ENCODE measurements at regions not wholly inside any gene's neighbourhood (a gene's known extent, or its start where the extent isn't known, plus 50 kb on each side); places are given as distances from the start of the nearest gene placed in this dataset.

DNA sequence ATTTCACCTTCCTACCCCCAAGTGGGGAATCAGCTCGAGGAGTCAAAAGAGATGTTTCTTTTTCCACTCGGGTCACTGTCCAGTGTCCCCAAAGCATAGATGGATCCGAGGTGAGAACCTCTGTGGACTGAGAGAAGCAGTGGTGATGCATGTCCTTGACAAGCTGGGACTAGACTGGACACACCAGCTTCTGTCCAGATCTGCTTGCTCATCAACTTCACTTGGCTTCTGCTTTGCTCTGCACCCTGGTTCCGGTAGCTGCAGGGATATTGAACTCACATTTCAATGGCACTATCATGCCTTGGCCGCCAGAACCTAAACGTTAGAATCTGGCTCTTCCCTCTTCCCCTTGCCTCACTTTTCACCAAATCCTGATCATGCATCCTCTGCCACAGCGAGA lies 50.3 kb upstream of the CXCL12 start:
- TF ChIP-seq FOXK2 (conservative IDR thresholded peaks at IDR 0.05 in 1 of 2, IDR thresholded peaks at IDR 0.05 in 1 of 2; ENCODE audit: low read depth in 2 of 2): no peak
- no peak for TF ChIP-seq POLR2AphosphoS5 (IDR thresholded peaks at IDR 0.05; ENCODE audit: control insufficient read depth, insufficient read depth, low read depth, low read length)
- TF ChIP-seq U2AF1 (optimal IDR thresholded peaks at IDR 0.05; ENCODE audit: low read depth, low read length): no peak
- TF ChIP-seq, protein P1, sequence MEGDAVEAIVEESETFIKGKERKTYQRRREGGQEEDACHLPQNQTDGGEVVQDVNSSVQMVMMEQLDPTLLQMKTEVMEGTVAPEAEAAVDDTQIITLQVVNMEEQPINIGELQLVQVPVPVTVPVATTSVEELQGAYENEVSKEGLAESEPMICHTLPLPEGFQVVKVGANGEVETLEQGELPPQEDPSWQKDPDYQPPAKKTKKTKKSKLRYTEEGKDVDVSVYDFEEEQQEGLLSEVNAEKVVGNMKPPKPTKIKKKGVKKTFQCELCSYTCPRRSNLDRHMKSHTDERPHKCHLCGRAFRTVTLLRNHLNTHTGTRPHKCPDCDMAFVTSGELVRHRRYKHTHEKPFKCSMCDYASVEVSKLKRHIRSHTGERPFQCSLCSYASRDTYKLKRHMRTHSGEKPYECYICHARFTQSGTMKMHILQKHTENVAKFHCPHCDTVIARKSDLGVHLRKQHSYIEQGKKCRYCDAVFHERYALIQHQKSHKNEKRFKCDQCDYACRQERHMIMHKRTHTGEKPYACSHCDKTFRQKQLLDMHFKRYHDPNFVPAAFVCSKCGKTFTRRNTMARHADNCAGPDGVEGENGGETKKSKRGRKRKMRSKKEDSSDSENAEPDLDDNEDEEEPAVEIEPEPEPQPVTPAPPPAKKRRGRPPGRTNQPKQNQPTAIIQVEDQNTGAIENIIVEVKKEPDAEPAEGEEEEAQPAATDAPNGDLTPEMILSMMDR (IDR thresholded peaks at IDR 0.05 in 2 of 3, conservative IDR thresholded peaks at IDR 0.05 in 1 of 3; ENCODE audit: insufficient read depth in 2 of 3, low read depth in 1 of 3, low read length in 3 of 3): no peak
- no peak for TF ChIP-seq EZH2 (IDR thresholded peaks at IDR 0.05; ENCODE audit: borderline replicate concordance, low read depth, low read length)
- TF ChIP-seq SREBF2 (CRISPR knock-in tag; IDR thresholded peaks at IDR 0.05): no peak
- TF ChIP-seq, protein P2, sequence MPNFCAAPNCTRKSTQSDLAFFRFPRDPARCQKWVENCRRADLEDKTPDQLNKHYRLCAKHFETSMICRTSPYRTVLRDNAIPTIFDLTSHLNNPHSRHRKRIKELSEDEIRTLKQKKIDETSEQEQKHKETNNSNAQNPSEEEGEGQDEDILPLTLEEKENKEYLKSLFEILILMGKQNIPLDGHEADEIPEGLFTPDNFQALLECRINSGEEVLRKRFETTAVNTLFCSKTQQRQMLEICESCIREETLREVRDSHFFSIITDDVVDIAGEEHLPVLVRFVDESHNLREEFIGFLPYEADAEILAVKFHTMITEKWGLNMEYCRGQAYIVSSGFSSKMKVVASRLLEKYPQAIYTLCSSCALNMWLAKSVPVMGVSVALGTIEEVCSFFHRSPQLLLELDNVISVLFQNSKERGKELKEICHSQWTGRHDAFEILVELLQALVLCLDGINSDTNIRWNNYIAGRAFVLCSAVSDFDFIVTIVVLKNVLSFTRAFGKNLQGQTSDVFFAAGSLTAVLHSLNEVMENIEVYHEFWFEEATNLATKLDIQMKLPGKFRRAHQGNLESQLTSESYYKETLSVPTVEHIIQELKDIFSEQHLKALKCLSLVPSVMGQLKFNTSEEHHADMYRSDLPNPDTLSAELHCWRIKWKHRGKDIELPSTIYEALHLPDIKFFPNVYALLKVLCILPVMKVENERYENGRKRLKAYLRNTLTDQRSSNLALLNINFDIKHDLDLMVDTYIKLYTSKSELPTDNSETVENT (CRISPR knock-in tag; IDR thresholded peaks at IDR 0.05): no peak
- TF ChIP-seq, protein P3, sequence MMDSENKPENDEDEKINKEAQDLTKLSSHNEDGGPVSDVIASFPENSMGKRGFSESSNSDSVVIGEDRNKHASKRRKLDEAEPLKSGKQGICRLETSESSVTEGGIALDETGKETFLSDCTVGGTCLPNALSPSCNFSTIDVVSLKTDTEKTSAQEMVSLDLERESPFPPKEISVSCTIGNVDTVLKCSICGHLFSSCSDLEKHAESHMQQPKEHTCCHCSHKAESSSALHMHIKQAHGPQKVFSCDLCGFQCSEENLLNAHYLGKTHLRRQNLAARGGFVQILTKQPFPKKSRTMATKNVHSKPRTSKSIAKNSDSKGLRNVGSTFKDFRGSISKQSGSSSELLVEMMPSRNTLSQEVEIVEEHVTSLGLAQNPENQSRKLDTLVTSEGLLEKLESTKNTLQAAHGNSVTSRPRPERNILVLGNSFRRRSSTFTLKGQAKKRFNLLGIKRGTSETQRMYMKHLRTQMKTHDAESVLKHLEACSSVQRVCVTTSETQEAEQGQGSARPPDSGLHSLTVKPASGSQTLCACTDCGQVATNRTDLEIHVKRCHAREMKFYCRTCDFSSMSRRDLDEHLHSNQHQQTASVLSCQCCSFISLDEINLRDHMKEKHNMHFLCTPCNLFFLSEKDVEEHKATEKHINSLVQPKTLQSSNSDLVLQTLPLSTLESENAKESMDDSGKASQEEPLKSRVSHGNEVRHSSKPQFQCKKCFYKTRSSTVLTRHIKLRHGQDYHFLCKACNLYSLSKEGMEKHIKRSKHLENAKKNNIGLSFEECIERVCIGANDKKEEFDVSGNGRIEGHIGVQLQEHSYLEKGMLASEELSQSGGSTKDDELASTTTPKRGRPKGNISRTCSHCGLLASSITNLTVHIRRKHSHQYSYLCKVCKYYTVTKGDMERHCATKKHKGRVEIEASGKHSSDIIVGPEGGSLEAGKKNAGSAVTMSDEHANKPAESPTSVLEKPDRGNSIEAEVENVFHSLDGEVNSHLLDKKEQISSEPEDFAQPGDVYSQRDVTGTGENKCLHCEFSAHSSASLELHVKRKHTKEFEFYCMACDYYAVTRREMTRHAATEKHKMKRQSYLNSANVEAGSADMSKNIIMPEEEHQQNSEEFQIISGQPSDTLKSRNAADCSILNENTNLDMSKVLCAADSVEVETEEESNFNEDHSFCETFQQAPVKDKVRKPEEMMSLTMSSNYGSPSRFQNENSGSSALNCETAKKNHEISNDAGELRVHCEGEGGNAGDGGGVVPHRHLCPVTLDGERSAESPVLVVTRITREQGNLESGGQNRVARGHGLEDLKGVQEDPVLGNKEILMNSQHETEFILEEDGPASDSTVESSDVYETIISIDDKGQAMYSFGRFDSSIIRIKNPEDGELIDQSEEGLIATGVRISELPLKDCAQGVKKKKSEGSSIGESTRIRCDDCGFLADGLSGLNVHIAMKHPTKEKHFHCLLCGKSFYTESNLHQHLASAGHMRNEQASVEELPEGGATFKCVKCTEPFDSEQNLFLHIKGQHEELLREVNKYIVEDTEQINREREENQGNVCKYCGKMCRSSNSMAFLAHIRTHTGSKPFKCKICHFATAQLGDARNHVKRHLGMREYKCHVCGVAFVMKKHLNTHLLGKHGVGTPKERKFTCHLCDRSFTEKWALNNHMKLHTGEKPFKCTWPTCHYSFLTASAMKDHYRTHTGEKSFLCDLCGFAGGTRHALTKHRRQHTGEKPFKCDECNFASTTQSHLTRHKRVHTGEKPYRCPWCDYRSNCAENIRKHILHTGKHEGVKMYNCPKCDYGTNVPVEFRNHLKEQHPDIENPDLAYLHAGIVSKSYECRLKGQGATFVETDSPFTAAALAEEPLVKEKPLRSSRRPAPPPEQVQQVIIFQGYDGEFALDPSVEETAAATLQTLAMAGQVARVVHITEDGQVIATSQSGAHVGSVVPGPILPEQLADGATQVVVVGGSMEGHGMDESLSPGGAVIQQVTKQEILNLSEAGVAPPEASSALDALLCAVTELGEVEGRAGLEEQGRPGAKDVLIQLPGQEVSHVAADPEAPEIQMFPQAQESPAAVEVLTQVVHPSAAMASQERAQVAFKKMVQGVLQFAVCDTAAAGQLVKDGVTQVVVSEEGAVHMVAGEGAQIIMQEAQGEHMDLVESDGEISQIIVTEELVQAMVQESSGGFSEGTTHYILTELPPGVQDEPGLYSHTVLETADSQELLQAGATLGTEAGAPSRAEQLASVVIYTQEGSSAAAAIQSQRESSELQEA (IDR thresholded peaks at IDR 0.05; ENCODE audit: low read depth): no peak
- TF ChIP-seq NCOA2 (IDR thresholded peaks at IDR 0.05; ENCODE audit: partially characterized antibody in 2 of 2): no peak
- TF ChIP-seq CREB1 (IDR thresholded peaks at IDR 0.05): no peak
- no peak for TF ChIP-seq CREB1 (CRISPR knock-in tag; IDR thresholded peaks at IDR 0.05)

All from K562 (cell line).